OCI-M1 (cell line): ENCODE measurements at regions not wholly inside any gene's neighbourhood (a gene's known extent, or its start where the extent isn't known, plus 50 kb on each side); places are given as distances from the start of the nearest gene placed in this dataset.

Source experiments
- DNase-seq: peaks from one replicate; lab custom pipeline; 2025; lab: John Stamatoyannopoulos, UW

DNA sequence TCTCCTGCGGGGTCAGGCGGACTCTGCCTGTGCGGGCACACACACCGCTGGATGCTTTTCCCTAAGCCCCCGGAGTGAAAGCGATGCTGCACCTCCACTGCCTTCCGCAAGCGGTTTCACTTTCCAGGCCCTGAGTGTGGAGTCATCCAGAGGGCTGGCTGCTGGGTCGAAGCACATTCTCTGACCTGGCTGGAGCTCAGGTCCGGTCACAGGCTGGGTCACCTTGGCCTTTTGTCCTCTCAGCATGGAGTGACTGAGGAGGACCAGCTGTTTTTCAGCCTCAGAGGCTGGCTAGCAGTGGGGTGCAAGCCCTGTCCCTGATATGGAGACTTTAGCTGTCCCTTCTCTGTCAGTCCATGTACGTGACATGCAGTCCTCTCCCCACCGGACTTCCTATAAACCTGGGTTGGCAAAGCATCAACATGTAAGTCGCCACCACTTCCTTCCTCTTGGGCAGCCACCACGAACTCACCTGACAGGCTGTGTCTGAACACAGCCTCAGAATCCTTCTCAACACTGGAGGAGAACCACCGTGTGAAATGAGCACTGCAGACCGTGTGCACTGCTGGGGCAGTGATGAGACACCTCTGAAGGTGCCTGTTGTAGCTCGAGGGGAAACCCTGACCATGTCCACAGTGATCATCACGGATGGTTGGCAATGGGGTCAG is 51.3 kb downstream of the GADD45G start:
- no peak for DNase-seq

DNA sequence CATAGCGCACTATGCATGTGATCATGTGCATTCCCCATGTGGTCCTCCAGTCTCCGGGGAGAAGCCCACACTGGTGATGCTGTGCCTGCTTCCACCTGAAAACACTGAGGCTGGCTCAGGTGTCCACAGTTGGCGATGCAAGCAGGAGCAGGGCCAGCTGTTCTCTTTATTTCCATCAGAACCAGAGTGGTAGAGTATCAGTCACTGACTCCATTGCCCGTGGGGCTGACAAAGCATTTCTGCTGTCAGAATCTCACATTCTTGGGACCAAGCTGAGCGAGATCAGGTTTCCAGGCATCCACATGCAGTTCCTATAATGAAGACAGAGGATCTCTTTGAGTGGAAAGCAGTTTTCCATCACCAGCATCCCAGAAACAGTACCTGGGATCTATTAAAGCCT is 52.5 kb downstream of the GADD45G start:
- DNase-seq: no peak

DNA sequence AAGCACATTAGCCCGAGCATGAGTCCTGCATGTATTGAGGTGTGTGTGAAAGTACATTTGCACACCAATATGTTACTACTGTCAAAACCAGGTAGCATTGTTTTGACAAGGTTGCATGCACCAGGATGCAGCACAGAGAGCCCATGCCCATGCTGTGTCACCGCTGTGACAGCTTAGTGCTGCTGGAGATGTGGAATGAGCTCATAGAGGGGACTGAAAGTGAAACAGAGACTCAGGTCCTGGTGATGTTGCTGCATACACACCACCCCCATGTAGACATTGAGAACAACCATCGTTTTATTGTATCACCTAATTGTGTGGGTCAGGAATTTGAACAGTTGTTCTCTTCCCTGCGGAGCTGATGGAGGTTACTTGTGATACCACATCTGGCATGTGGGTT is 53.0 kb downstream of the GADD45G start:
- no peak for DNase-seq

DNA sequence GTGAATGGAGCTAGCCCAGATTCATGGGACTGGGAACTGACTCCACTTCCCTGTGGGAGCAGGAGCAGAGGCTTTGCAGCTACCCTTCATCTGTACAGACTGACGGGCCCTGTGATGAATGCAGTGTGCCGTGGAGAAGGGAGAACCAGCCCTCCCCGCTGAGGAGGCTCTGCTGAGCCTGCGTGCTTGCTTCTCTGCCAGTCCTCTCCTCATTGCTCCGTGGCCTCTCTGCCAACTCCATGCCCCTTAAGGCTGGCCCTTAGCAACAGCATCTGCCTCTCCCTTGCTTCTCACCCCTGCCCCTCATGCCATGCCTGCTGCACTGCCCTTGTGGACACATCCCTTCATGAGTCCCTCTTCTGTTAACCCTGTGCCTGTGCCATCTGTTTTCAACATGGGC is 53.6 kb downstream of the GADD45G start:
- no peak for DNase-seq

DNA sequence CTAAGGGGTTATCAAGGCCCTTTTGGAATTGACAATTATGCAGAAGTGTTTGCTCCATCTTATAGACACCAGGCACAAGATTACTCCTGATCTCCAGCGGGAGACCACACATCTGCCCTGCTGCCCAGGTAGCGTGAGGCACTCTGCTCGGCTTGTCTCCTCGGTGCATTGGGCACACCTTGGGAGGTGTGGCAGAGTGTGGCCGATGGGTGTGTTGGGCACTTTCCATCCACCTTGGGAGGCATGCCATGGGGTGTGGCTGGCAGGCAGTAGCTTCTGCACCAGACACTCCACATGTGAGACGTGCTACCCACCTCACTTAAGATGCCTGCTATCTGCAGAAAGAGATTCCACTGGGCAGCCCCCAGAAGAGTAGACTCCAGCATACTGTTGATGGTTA is 54.1 kb downstream of the GADD45G start:
- no peak for DNase-seq

DNA sequence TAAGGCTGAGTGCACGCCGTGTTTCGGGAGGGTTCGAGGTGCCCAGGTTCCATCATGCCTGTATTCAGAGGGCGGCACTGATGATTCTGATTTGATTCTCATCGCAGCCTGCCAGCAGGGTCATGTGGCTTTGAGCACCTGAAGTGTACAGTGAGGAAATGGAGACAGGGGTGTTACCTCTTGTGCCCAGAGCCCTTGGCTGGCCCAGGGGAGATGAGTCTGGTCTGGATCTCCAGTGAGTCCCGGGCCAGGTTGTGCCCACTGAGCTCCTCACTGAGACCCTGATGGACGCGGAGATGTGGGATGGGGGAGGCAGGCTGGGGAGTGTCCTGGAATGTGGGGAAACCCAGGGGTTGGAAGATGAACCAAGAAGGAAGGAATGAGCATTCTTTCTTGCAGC is 54.7 kb downstream of the GADD45G start:
- DNase-seq: no peak

DNA sequence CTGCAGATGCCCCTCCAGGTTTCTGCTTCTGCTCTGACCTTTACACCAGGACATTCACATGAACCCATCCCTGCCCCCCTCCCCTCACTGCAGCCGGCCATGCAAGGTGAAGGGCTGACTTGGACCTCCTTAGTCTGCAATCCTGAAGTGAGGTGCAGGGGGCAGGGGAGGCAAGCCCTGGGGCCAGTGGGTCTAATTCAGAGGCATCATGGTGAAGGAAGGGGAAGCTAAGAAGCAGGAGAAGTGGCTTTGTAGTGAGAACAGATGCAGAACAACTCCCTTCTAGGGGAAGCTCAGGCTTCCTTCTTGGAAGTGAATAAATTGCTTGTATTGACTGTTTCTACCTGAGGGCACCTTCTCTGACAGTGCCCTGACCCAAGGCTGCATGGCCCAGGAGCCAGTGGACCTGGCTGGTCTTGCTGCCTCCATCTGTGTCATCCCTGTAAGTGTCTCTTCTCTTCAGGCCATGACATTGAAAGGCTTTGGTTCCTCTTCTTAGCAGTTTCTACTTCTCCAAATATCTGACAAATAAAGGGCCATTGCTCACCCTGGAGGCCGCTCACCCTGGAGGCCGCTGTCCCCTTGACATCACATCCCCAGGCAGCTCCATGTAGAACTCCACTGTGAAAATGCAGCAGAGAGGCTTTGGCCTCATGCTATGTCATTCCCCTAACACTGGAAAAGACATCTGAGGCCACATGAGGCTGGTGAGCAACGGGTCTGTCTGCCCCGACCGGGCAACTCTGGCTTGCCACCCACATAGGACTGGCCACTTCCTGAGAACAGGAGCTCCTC is 55.3 kb downstream of the GADD45G start:
- no peak for DNase-seq

DNA sequence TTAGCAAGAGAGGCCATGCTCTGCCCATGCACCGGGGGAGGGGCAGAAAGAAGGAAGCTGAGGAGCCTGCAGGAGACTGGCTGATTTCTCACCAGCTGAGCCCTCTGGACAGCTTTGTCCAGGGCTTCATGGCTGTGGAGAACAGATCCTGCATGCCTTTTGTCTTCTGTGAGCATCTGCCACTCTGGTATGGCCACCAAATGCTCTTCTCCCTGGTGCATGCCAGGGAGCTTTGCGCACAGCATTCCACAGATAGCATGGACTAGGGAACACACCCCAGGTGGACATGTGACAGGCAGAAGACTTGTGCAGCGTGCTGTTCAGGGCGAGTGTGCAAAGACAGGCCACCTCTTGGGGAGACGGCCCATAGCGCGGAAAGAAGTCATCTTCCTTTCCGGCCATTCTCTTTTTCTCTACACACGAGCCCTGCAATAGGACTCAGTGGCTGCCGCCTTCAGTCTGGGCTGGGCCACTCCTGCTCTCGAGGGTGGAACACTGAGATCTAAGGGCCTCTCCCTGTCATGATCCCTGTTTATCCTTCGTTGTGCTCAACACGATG is 56.7 kb downstream of the GADD45G start:
- DNase-seq: no peak

DNA sequence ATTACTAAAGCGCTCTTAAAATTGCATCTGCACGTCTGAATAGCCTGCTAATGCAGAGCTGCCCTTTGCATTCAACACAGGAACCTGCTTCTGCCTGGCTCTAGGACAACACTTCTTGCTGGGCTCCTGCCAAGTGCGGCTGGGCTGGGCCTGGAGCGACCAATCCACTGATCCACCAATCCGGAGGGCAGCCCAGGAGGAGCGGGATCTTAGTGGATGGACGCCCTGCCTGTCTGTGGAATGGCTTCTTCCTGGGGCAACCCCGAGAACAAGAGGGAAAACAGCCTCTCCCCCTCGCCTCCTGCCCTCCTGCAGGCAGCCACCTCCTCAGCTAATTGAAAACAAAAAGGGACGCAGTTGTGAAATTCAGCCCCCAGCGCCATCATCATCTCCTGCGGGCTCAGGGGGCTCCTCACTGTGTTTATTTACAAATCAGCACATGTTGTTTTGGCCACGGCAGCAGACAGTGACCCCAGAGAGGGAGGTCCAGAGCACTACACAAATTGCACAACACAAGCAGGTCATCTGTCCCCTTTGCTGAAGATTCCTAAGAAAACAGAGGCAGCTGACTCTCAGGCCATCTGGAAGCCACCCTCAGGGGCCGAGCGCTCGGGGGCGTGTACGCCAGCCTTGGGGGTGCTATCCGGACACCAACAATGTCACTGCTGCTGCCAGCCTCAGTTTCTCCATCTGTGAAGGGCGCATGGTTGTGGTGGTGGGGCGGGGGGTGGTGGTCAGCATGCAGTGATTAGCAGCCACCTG is 57.3 kb downstream of the GADD45G start:
- DNase-seq: peak; percentile 62

DNA sequence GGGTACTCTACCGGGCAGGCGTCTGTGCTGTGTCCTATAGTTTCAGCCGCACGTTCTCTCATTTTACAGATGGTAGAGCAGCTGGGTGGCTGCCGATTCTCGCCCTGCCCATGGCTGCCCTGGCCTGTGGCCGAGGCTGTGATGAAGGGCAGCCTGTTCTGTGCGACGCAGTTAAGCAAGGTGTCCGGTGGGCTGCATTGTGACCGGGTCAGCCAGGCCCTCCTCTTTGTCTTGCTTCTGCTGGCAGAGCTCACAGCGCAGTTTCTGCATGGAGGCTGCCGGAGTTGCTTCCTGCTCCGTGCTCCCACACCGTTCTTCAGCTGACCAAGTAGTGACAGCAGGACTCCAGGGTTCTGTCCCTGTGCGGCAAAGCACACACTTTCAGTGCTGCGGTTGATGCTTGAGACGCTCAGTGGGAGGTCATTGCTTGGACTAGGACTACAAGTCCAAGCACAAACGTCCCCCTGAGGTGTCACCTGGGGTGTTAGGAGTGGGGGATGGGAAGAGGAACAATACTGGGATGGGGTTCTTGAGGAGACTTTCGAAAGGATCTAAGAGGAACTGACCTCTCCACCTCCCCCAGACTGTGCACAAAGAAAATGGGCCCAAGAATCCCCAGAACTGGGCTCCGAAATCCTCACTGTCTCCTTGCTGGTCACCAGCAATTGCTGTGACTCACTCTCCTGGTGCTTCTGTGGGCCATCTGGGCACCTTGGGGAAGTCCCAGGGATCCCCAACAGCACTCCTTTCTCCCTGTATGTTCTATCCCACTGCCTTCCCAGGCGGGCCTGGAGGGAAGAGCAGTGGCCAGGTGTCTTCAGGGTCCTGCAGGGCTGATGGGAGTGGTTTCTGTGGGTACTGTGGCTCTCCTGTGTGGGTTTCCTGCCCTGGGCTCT is 58.2 kb downstream of the GADD45G start:
- no peak for DNase-seq

DNA sequence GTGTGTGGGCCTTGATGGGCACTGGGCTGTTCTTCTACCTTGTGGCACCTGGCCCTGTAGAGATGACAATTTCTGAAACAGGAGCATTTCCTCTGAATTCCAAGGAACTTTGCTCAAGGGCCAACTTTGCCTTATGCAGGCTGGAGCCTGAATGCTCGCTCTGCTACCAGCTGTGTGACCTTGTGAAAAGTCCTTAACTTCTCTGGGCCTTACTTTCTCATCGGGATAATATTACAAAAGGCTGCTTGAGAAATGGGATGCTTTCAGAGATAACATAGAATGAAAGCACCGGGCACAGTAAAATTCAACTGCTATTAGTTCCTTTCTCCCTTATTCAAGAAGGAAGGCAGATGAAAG is 58.8 kb downstream of the GADD45G start:
- no peak for DNase-seq

DNA sequence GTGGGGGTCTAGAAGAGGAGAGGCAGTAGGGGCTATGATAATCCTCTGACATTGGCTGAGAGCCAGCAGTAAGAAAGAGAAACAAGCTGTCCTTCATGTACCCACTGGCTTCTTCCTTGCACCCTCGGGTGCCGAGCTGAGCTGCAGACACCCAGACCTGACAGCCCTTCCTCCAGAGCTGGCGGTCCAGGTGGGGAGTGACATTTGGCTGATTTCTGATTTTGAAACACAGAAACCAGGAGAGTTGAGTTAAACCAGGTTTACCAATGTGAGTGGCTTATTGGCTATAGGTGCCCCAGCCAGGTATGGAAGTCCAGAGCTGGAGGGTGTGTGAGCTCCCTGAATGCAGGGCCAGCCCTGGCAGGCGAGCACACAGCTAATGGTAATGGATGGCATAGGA is 59.2 kb downstream of the GADD45G start:
- DNase-seq: no peak

DNA sequence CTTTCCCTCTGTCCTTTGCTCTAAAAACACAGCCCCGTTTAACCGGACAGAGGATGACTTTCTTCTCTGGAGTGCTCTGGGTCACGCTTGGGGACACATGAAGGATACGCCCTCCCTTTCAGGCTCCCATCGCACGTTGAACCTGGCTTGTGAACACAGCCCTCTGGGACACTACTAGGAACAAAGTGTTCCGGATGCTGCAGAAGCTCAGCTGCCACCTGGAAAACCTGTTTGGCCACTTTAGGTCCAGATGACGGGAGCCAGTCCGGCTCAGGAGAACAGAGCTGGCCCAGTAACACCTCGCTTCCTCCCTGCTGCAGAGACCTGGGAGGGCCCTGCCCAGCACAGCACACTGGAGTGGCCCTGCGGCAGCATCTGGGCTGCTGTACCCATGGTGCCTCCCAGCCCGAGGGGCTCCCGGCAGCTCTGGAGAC is 60.1 kb downstream of the GADD45G start:
- no peak for DNase-seq

DNA sequence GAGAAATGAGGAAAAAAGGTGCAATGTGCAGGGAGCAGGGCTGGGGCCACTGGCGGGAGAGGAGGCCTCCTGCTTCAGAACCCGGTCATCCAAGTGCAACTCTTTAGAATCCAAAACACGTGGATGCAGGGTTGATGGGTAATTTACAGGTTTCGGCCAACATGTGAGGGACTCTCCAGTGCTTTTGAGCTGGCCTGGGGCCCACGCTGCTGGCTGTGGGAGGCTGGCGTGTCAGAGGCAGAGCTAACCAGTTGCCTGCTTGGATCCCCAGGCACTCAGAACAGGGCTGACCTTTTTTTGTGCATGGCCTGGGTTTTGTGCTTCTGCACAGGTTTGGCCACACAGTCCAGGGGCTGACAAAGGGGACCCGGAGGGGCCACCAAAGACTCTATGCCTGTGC is 61.6 kb downstream of the GADD45G start:
- DNase-seq: no peak

DNA sequence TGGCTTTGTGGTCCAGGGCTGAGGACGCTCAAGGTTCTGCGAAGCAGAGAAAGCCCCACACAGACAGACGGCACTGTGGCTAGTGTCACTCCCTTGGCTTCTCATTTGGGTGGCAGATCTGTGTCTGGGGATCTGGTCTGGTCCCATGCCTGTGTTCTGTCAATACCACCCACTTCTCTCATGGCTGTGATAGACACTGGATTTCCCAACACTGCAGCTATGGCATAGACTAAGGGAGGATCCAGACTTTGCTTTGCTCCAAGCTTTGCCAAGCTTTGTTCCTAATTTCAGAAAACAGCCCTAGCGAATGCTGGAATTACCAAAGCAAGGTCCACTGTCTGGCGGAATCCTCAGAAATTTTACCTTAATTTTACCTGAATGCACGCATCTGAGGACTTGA is 62.1 kb downstream of the GADD45G start:
- no peak for DNase-seq

DNA sequence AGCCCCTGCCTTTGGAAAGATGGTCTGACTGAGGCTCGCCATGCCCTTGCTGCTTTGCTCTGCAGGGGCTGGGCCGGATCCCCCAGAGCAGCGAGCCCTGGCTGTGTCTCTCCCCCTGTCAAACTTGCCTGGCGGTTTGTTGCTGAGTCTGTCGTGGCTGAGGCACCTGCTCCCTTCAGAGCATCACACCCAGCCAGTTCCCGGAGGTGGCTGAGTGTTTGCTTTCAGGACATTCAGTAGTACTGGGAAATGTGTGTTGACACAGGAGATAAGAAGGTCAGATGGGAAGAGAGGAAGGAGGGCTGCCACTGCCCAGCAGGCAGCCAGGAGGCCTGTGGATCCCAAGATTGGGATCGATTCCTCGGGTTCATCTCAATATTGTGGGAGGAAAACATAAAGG is 62.9 kb downstream of the GADD45G start:
- DNase-seq: no peak

DNA sequence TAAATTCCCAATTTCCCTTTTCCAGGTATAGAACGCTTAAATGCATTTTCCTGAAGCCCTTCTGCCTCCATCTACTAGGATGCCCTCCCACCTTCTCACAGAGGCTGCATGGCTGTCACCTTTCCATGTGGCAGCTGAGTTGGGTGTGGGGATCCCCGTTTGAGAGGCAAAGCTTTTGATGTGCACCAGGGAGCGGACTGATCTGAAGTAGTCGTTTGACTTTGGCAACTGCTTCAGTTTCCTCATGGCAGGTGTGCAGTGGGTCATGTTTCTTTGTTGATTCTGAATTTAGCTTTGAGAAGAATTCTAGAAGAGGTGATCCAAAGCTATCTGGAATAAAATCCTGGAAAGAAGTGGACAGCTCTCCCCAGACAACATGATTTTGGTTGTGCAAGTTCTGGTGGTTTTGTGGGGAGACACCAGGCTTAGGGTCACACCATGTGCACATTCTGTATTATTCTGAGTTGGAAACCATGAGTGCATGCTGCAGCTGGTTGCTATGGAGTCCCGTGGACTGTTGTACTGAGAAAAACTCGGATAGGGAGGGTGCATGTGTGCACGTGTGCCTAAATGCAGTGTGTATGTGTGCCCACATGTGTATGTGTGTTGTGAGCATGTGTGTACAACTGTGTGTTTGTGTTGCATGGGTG is 63.5 kb downstream of the GADD45G start:
- DNase-seq: no peak

DNA sequence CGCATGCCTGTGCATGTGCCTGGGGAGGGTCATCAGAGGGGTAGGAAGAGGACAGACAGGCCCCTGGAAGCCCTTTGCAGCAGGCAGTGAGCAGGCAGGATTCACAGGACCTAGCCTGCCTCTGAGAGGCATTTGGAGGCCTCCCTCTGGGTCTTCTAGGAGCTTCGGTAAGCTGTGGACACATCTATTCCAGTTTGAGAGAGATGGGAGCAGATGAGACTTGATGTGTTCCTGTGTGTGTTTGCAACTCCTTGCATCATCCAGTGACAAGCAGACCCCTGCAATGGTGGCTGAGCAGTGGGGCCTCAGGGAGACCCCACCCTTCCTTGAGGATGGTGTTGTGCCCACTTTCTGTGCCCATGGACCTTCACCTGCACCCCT is 64.0 kb downstream of the GADD45G start:
- no peak for DNase-seq

DNA sequence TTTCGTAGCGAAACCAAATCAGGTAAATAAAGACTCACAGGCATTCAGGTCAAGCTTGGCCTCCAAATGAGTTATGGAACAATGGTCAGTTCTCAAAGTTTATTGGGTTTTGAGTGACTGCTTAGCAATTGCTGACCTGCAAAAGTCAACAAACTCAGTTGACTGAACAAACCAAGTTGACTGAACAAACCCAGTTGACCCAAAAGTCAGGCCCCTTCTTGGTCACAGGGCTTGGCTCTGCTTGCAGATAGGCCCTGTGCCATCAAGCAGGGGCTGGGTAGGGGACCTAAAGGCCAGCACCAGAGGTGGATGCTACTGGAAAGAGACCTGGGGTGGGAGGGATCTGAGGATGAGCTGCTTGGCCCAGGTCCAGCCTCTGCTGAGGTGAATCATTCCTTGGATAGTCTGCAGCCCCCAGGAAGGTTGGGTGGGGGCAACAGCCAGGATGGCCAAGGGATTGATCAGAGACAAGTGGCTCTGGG is 64.6 kb downstream of the GADD45G start:
- DNase-seq: no peak

DNA sequence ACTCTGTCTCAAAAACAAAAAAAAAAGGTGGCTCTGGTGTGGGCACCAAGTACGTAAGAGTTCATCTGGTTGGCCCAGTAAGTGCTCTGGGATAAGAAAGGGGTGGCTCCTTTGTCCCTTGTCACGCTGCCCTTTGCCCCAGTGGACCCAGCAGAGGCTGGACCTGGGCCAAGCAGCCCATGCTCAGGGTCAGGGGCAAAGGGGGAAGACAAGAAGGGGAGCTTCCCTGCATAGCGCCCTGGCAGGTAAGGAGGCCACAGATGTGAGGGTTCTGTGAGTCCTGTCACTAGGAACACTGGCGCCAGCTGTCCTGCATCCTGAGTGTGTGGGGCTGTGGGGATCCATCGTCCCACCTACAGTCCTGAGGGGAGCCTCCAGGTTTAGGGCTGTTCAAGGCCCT is 65.3 kb downstream of the GADD45G start:
- DNase-seq: no peak

DNA sequence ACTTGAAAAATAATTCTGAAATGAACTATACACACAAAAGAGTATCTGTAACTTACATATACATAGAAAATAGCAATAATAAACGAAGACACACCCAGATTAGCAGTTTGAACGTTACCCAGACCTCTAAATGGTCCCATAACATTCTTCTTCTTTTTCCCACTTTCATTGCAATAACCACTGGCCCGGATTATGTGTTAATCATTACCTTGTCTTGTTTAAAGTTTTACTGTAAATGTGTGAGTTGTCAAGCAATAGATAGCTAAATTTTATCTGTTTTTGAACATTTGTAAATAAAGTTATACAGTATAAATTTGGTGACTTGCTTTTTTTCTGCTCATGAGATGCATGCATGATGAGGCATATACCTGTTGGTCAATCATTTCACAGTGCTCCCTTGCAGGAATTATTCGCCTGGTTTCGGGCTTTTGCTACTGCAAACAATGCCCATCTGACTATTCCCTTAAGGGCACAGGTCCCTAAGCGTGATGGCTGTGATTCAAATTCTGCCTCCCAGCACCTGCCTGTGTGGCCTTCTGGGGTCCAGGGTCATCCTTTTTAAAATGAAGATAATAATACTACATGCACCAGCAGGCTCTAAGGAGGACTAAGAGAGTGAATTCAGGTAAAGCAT is 66.1 kb downstream of the GADD45G start:
- DNase-seq: no peak
